Glutamatergic neuron (in vitro differentiated cells): ENCODE measurements at regions not wholly inside any gene's neighbourhood (a gene's known extent, or its start where the extent isn't known, plus 50 kb on each side); places are given as distances from the start of the nearest gene placed in this dataset.

Experiments used
- DNase-seq: peaks from one replicate; pipeline ENCODE4 v3.0.0; 2022
- H3K27ac Mint-ChIP-seq: one replicate; pipeline ENCODE4 v1.8.0; 2020; ENCODE audit warnings: mild to moderate bottlenecking, mixed read lengths, inconsistent platforms; ENCODE audit not compliant: unreplicated experiment
- H3K27me3 Mint-ChIP-seq: one replicate; pipeline ENCODE4 v1.8.0; 2020; ENCODE audit warnings: mild to moderate bottlenecking, moderate library complexity, mixed read lengths, inconsistent platforms; ENCODE audit not compliant: unreplicated experiment
- H3K36me3 Mint-ChIP-seq: one replicate; pipeline ENCODE4 v1.8.0; 2020; ENCODE audit warnings: mild to moderate bottlenecking, mixed read lengths, inconsistent platforms; ENCODE audit not compliant: unreplicated experiment
- H3K4me1 Mint-ChIP-seq: one replicate; pipeline ENCODE4 v1.8.0; 2020; ENCODE audit warnings: mild to moderate bottlenecking, low read depth, mixed read lengths, inconsistent platforms; ENCODE audit not compliant: unreplicated experiment
- H3K4me3 Mint-ChIP-seq: one replicate; pipeline ENCODE4 v1.8.0; 2020; ENCODE audit warnings: mild to moderate bottlenecking, mixed read lengths, inconsistent platforms; ENCODE audit not compliant: unreplicated experiment
- H3K9me3 Mint-ChIP-seq: one replicate; pipeline ENCODE4 v1.8.0; 2020; ENCODE audit warnings: mild to moderate bottlenecking, moderate library complexity, mixed read lengths, inconsistent platforms; ENCODE audit not compliant: unreplicated experiment
- TF ChIP-seq, protein P1 (sequence below): fragments of 200-600 bp; sonication (generic); IDR thresholded peaks from one replicate; pipeline ENCODE4 v1.5.0; 2021; ENCODE audit not compliant: partially characterized antibody, unreplicated experiment

DNA sequence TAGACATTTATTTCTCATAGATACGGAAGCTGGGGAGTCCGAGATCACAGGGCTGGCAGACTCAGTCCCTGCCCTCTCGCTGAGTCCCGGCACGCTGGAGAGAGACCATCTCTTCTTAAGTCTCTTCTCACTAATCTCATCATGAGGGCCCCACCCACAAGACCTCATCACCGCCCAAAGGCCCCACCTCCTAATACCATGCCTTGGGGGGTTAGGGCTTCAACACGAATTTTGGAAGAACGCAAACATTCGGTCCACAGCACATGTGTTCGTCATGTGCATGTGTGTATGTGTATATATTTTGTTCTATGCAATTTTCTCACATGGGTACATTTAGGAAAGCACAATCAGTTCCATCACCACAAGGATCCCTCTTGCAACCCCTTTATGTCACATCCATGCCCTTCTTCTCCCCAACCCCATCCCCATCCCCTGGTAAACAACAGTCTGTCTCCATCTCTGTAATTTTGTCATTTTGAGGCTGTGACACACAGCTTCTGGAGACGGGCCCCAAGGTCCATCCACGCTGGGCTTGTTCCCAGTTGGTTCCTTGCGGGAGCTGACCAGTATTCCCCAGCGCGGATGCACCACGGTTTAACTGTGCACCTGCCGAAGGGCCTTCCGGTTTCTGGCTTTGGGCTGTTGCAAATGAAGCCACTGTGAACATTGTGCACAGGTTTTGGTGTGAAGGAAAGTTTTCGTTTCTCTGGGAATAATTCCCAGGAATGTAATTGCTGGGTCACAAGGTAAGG, 317.5 kb upstream of the DIO3 start:
- Mint-ChIP-seq H3K36me3 (peaks cover 5% of the 10 kb centered on the region), H3K27ac (no peak overlapping the region)

DNA sequence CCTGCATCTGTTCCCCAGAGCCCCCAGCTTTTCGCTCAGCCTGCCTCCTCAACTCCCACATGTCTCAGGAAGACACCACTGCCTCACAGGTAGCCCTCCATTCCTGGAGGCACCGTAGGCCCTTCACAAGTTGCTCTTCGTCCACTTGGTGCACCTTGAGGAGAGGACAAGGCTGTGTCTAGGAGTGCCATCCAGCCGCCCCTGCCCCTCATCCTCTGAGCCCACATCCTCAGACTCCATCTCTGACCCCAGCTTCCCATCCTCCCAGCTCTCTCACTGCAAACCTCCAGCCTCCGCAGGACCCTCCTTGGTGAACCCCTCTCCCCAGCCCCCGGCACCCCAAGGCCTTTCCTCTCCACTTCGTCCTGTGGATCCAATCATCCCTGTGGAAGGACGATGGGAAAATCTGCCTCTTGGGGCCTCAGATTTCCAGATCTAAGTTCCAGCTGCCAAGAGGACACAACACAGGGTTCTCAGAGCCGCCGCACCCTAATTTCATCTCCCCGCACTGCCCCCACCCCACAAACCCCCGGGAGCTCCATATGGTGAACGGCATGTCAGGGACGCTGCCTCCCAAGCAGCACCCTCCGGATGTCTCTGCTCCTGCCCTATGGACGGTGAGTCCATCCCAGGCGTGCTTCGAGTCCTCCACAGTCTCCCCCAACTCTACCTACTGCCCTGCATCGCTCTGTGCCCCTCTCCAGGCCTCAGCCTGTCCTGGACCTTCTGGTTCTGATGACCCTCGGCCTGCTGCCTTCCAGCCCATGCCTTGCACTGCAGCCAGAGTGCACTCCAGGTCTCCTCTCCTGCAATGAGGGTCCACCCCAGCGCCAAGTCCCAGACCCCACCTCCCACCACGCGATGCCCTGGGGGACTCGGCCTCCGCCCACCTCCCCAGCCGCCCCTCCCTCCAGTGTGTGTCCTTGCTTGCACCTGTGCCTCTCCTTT, 314.1 kb upstream of the DIO3 start:
- DNase-seq, result no peak
- Mint-ChIP-seq H3K9me3 (peaks cover 2% of the 10 kb centered on the region), H3K4me3 (no peak overlapping the region), H3K27me3 (no peaks in the 10 kb centered on the region), H3K4me1 (no peaks in the 10 kb centered on the region), H3K36me3 (no peaks in the 10 kb centered on the region), H3K27ac (no peak overlapping the region)
- TF ChIP-seq, protein P1, sequence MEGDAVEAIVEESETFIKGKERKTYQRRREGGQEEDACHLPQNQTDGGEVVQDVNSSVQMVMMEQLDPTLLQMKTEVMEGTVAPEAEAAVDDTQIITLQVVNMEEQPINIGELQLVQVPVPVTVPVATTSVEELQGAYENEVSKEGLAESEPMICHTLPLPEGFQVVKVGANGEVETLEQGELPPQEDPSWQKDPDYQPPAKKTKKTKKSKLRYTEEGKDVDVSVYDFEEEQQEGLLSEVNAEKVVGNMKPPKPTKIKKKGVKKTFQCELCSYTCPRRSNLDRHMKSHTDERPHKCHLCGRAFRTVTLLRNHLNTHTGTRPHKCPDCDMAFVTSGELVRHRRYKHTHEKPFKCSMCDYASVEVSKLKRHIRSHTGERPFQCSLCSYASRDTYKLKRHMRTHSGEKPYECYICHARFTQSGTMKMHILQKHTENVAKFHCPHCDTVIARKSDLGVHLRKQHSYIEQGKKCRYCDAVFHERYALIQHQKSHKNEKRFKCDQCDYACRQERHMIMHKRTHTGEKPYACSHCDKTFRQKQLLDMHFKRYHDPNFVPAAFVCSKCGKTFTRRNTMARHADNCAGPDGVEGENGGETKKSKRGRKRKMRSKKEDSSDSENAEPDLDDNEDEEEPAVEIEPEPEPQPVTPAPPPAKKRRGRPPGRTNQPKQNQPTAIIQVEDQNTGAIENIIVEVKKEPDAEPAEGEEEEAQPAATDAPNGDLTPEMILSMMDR, result no peak

More for the DNA sequence above, 317.5 kb upstream of the DIO3 start:
- no peak for DNase-seq
- Mint-ChIP-seq H3K9me3 (no peaks in the 10 kb centered on the region), H3K27me3 (no peaks in the 10 kb centered on the region), H3K4me3 (no peak overlapping the region), H3K4me1 (no peaks in the 10 kb centered on the region)
- TF ChIP-seq, protein P1, result no peak

DNA sequence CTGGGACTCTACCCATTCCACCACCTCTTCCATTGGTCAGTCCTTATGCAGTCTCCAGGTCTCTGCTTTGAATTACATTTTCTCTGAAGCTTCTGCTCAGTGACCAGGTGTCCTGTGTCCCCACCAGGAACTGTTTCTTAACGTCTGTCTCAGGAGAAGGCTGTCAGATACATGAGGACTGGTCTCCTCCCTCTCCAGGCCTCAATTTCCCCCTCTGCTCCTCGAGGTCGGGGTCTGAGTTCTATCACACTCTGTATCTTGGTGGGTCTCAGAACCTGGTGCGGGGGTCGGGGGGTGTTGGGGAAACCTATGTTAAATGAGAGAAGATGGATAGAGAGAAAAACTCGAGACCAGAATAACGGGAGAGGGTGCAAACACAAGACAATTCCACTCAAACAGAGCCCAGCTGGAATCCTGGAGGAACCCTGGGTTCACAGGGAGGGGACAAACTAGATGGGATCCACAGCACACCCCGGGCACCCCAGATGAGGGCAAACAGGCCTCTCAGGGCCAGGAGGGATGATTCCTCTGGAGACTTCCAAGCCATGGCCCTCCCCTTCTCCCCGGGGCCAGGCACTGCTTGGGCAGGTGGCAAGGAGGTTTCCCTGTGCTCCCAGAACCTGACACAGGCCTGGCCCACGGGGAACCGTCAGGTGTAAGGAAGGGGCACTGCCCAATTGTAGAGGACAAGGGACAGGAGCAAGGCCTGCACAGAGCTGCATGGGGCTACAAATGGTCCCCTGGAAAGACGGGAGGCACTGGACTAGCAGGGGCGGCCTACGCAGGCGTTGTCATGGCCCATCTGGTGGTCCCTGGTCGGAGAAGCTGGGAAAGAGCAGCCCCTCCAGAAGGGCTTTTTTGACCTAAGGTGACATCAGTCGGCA, 313.2 kb upstream of the DIO3 start:
- TF ChIP-seq, protein P1, result no peak
- Mint-ChIP-seq H3K27ac (no peak overlapping the region), H3K9me3 (peaks cover 2% of the 10 kb centered on the region), H3K4me1 (no peaks in the 10 kb centered on the region), H3K4me3 (no peak overlapping the region), H3K36me3 (no peaks in the 10 kb centered on the region), H3K27me3 (peaks cover 5% of the 10 kb centered on the region)
- no peak for DNase-seq

DNA sequence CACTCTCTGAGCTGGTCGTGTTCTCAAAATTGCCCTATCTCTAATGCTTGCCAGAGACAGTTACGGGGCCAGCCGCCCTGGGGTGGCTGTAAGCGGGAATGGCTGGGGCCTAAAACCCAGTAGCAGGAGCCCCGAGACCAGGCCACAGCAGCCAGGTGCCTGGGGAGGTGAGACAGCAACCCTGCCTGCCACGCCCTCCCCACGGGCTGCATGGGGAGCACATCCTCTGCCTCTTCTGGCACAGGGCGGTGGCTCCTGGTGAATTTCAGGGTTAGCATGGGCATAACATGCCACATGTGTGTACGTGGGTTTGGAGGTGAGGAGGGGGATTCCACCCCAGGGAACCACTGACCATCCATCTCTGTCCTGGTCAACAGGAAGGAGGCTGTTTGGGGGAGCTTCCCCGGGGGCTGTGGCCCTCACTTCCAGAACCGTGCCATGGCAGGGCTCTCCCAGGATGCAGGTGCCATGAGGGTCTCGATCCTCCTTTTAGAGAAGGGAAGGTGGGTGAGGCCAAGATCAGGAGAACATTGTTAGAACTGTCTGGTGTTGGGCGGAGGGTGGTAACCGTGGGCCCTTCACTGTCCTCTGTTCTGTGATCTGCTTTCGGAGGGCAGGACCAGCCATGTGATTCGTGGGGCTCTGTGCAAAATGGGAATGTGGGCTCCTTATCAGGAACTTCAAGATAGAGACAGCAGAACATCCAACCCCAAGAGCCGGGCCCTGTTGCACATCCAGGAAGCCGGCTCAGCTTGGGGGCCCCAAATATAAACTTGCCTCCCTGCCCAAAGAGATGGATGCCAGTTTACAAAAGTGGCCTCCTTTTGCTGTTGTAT, 312.2 kb upstream of the DIO3 start:
- Mint-ChIP-seq H3K36me3 (no peaks in the 10 kb centered on the region), H3K4me1 (no peaks in the 10 kb centered on the region), H3K4me3 (no peak overlapping the region), H3K9me3 (peaks cover 2% of the 10 kb centered on the region), H3K27me3 (peaks cover 7% of the 10 kb centered on the region), H3K27ac (no peak overlapping the region)
- TF ChIP-seq, protein P1, result no peak
- no peak for DNase-seq
